CD8-positive, alpha-beta memory T cell (primary cell): ENCODE measurements at regions not wholly inside any gene's neighbourhood (a gene's known extent, or its start where the extent isn't known, plus 50 kb on each side); places are given as distances from the start of the nearest gene placed in this dataset.

ENCODE experiments used
- CTCF ChIA-PET: fragments of 350-600 bp; sonication (Branson Sonifier 250); formaldehyde crosslinking; loops from one replicate; lab custom pipeline; 2021; ENCODE audit warnings: antibody characterized with exemption; lab: Charles Lee
- POLR2A ChIA-PET: fragments of 350-600 bp; sonication (Branson Sonifier 250); formaldehyde crosslinking; loops from one replicate; lab custom pipeline; 2021; ENCODE audit warnings: antibody characterized with exemption; lab: Charles Lee
- DNase-seq, 5 donors: peaks; one replicate each; pipeline versions ENCODE4 v3.0.0 to v3.0.0-alpha.2; 2020 to 2022; ENCODE audit warnings: mixed read lengths in 1 of 5
- H3K27ac ChIP-seq: one replicate; pipeline ENCODE4 v1.7.0; 2013; ENCODE audit warnings: low read depth, mild to moderate bottlenecking, low read length, moderate library complexity
- H3K27me3 ChIP-seq: 2 replicates; pipeline ENCODE4 v1.7.0; 2013; ENCODE audit warnings: low read length, mild to moderate bottlenecking; ENCODE audit not compliant: insufficient read depth, poor library complexity, severe bottlenecking
- H3K36me3 ChIP-seq: 2 replicates; pipeline ENCODE4 v1.7.0; 2013; ENCODE audit warnings: mild to moderate bottlenecking, low read length, moderate library complexity; ENCODE audit not compliant: insufficient read depth
- H3K4me1 ChIP-seq: 2 replicates; pipeline ENCODE4 v1.7.0; 2013; ENCODE audit warnings: mild to moderate bottlenecking, low read length, moderate library complexity; ENCODE audit not compliant: insufficient read depth
- H3K4me3 ChIP-seq: 2 replicates; pipeline ENCODE4 v1.7.0; 2013; ENCODE audit warnings: mild to moderate bottlenecking, low read length
- H3K9me3 ChIP-seq: 2 replicates; pipeline ENCODE4 v1.7.0; 2013; ENCODE audit warnings: mild to moderate bottlenecking, low read length
- H3K27ac Mint-ChIP-seq, 8 donors: one replicate each; pipeline ENCODE4 v1.8.0; 2020 to 2021; ENCODE audit warnings: mixed read lengths in 8 of 8, mild to moderate bottlenecking in 6 of 8, inconsistent platforms in 3 of 8, moderate library complexity in 3 of 8
- H3K27me3 Mint-ChIP-seq, 2 donors: one replicate each; pipeline ENCODE4 v1.8.0; 2020 to 2021; ENCODE audit warnings: mixed read lengths in 2 of 2, mild to moderate bottlenecking in 1 of 2, moderate library complexity in 1 of 2
- H3K36me3 Mint-ChIP-seq, 3 donors: one replicate each; pipeline ENCODE4 v1.8.0; 2020 to 2021; ENCODE audit warnings: mixed read lengths in 3 of 3, inconsistent platforms in 1 of 3, mild to moderate bottlenecking in 1 of 3
- H3K4me1 Mint-ChIP-seq, 3 donors: one replicate each; pipeline ENCODE4 v1.8.0; 2020 to 2021; ENCODE audit warnings: mixed read lengths in 3 of 3, inconsistent platforms in 1 of 3, mild to moderate bottlenecking in 1 of 3
- H3K4me3 Mint-ChIP-seq, 7 donors: one replicate each; pipeline ENCODE4 v1.8.0; 2020 to 2021; ENCODE audit warnings: mixed read lengths in 7 of 7, mild to moderate bottlenecking in 6 of 7, moderate library complexity in 4 of 7, inconsistent platforms in 2 of 7
- H3K9me3 Mint-ChIP-seq, 5 donors: one replicate each; pipeline ENCODE4 v1.8.0; 2020 to 2022; ENCODE audit warnings: mixed read lengths in 5 of 5, mild to moderate bottlenecking in 3 of 5, moderate library complexity in 2 of 5, inconsistent platforms in 1 of 5

DNA sequence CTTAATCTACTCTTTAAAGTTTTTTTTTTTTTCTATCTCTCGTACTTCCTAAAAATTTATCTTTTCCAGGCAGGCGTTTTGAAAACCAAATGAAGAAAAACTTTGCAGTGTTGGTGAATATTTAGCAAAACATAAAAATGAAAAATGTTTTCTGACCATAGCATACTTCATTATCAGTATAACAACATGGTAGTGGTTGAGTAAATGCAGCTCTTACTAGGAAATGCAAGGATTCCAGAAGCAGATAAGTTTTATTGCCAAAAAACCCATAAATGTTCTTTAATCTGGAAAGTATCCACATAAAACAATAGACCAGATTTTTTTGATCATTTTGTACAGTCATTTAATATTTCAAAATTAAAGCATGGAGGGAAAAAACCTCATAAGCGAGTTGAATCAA is 136.9 kb upstream of the GUCY1A1 start:
- Histone ChIP-seq H3K27ac (no peak overlapping the region), H3K27me3 (no peaks in the 10 kb centered on the region), H3K9me3 (no peaks in the 10 kb centered on the region), H3K36me3 (no peaks in the 10 kb centered on the region), H3K4me3 (no peak overlapping the region), H3K4me1 (no peaks in the 10 kb centered on the region)
- CTCF ChIA-PET, result no interaction called here
- POLR2A ChIA-PET, result no interaction called here
- no peak overlapping the region for H3K4me3 Mint-ChIP-seq
- no peaks in the 10 kb centered on the region for H3K27me3 Mint-ChIP-seq
- no peak overlapping the region for H3K27ac Mint-ChIP-seq
- H3K36me3 Mint-ChIP-seq, result no peaks in the 10 kb centered on the region
- peaks cover 0 to 4% (median 0%) of the 10 kb centered on the region in 3 donors for H3K4me1 Mint-ChIP-seq
- no peak for DNase-seq
- peaks cover 0 to 3% (median 0%) of the 10 kb centered on the region in 5 donors for H3K9me3 Mint-ChIP-seq

GRCh38 chr4:155529272-155529671 is 137.4 kb upstream of the GUCY1A1 start:
- Histone ChIP-seq H3K27ac (no peak overlapping the region), H3K4me1 (no peaks in the 10 kb centered on the region), H3K4me3 (no peak overlapping the region), H3K36me3 (no peaks in the 10 kb centered on the region), H3K9me3 (no peaks in the 10 kb centered on the region), H3K27me3 (no peaks in the 10 kb centered on the region)
- ChIA-PET POLR2A (no interaction called here), CTCF (no interaction called here)
- no peak for DNase-seq
- H3K4me3 Mint-ChIP-seq, result no peak overlapping the region
- peaks cover 0 to 3% (median 0%) of the 10 kb centered on the region in 5 donors for H3K9me3 Mint-ChIP-seq
- no peaks in the 10 kb centered on the region for H3K36me3 Mint-ChIP-seq
- peaks cover 0 to 4% (median 0%) of the 10 kb centered on the region in 3 donors for H3K4me1 Mint-ChIP-seq
- no peak overlapping the region for H3K27ac Mint-ChIP-seq
- H3K27me3 Mint-ChIP-seq, result no peaks in the 10 kb centered on the region

DNA sequence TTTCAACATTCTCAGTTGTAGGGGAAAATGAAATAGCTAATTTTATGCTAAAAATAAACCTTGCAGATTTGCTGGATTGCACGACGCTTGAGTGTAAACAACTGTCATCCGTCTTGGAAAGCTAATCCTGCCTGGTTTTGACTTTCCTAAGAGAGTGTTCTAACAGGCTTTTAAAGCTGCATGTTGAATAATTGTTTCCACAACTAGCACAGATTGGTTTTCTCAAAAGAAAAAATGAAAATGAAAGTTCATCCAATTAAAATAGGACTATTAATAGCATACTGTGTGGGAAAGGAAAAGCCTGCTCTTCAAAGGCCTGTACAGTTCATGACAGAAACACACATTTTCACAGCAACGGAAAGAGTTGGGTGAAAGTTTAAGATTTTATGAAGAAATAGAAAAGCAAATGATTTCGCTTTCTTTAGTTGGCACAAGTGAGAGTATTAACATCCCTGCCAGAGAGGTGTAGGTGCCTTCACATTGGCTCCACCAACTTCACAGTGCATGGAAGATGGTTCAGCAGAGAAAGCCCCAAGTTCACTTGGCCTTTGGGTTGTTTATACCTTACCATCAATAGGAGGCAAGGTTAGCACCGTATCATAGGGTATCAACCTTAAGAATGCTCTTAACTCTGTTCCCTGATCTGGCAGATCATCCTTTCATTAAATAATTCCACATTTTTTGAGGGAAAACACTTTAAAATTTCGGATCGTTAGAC is 140.0 kb upstream of the GUCY1A1 start:
- Histone ChIP-seq H3K27me3 (no peaks in the 10 kb centered on the region), H3K9me3 (no peaks in the 10 kb centered on the region), H3K4me1 (no peaks in the 10 kb centered on the region), H3K27ac (no peak overlapping the region), H3K4me3 (no peak overlapping the region), H3K36me3 (no peaks in the 10 kb centered on the region)
- H3K4me3 Mint-ChIP-seq, result no peak overlapping the region
- H3K36me3 Mint-ChIP-seq, result no peaks in the 10 kb centered on the region
- H3K9me3 Mint-ChIP-seq, result peaks cover 0 to 5% (median 2%) of the 10 kb centered on the region in 5 donors
- H3K4me1 Mint-ChIP-seq, result peaks cover 0 to 4% (median 0%) of the 10 kb centered on the region in 3 donors
- H3K27ac Mint-ChIP-seq, result no peak overlapping the region
- ChIA-PET CTCF (no interaction called here), POLR2A (no interaction called here)
- no peaks in the 10 kb centered on the region for H3K27me3 Mint-ChIP-seq
- no peak for DNase-seq

- Histone ChIP-seq H3K4me1 (no peaks in the 10 kb centered on the region), H3K27ac (no peak overlapping the region), H3K4me3 (no peak overlapping the region), H3K36me3 (no peaks in the 10 kb centered on the region), H3K27me3 (no peaks in the 10 kb centered on the region), H3K9me3 (no peaks in the 10 kb centered on the region)
- CTCF ChIA-PET, result no interaction called here
- Mint-ChIP-seq H3K27ac (no peak overlapping the region), H3K9me3 (peaks cover 0 to 5% (median 2%) of the 10 kb centered on the region in 5 donors), H3K4me1 (peaks cover 0 to 4% (median 0%) of the 10 kb centered on the region in 3 donors), H3K36me3 (no peaks in the 10 kb centered on the region), H3K4me3 (no peak overlapping the region), H3K27me3 (peaks cover 0 to 1% of the 10 kb centered on the region in 2 donors)
- no peak for DNase-seq
- POLR2A ChIA-PET, result no interaction called here
These were observed 141.7 kb upstream of the GUCY1A1 start for GRCh38 chr4:155524926-155525455.

GRCh38 chr4:155523358-155523757 is 143.3 kb upstream of the GUCY1A1 start:
- H3K36me3 Mint-ChIP-seq, result no peaks in the 10 kb centered on the region
- CTCF ChIA-PET, result no interaction called here

DNA sequence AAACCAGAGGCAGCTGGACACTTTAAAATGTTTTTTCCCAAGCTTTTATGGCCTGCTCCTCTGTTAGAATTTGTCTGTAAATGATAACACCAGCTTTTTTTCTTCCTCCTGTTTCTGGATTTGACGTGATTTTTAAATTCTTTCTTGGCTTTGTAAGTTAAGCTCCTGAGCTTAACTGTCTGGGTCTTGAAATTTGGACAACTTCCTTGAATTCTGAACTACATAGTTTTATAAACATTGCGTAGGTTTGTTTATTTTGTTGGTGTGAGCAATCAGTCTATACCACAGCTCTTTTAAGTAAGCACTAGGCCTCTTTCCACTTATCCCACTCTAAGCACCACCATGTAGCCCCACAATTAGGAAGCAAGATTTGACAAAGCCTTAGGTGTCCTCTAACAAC is 144.4 kb upstream of the GUCY1A1 start:
- peaks cover 0 to 5% (median 2%) of the 10 kb centered on the region in 5 donors for H3K9me3 Mint-ChIP-seq
- POLR2A ChIA-PET, result no interaction called here
- H3K27ac ChIP-seq, result no peak overlapping the region
- no peak for DNase-seq
- peaks cover 0 to 1% of the 10 kb centered on the region in 2 donors for H3K27me3 Mint-ChIP-seq
- no peak overlapping the region for H3K4me3 Mint-ChIP-seq
- H3K36me3 Mint-ChIP-seq, result no peaks in the 10 kb centered on the region
- CTCF ChIA-PET, result no interaction called here
- no peaks in the 10 kb centered on the region for H3K27me3 ChIP-seq
- H3K36me3 ChIP-seq, result no peaks in the 10 kb centered on the region
- H3K27ac Mint-ChIP-seq, result no peak overlapping the region
- no peaks in the 10 kb centered on the region for H3K9me3 ChIP-seq
- peaks cover 0 to 4% (median 0%) of the 10 kb centered on the region in 3 donors for H3K4me1 Mint-ChIP-seq
- no peak overlapping the region for H3K4me3 ChIP-seq
- H3K4me1 ChIP-seq, result no peaks in the 10 kb centered on the region

More at GRCh38 chr4:155523358-155523757, 143.3 kb upstream of the GUCY1A1 start:
- Histone ChIP-seq H3K36me3 (no peaks in the 10 kb centered on the region), H3K27ac (no peak overlapping the region), H3K9me3 (no peaks in the 10 kb centered on the region), H3K4me1 (no peaks in the 10 kb centered on the region), H3K27me3 (no peaks in the 10 kb centered on the region), H3K4me3 (no peak overlapping the region)
- Mint-ChIP-seq H3K4me1 (peaks cover 0 to 4% (median 0%) of the 10 kb centered on the region in 3 donors), H3K9me3 (peaks cover 0 to 5% (median 2%) of the 10 kb centered on the region in 5 donors), H3K4me3 (no peak overlapping the region), H3K27ac (no peak overlapping the region), H3K27me3 (peaks cover 0 to 1% of the 10 kb centered on the region in 2 donors)
- DNase-seq, result no peak
- POLR2A ChIA-PET, result no interaction called here

- Mint-ChIP-seq H3K27me3 (peaks cover 0 to 1% of the 10 kb centered on the region in 2 donors), H3K9me3 (peaks cover 0 to 5% (median 2%) of the 10 kb centered on the region in 5 donors), H3K4me1 (no peaks in the 10 kb centered on the region), H3K27ac (no peak overlapping the region), H3K36me3 (no peaks in the 10 kb centered on the region), H3K4me3 (no peak overlapping the region)
- DNase-seq, result no peak
- H3K27me3 ChIP-seq, result no peaks in the 10 kb centered on the region
- CTCF ChIA-PET, result no interaction called here
- no peaks in the 10 kb centered on the region for H3K9me3 ChIP-seq
- no peak overlapping the region for H3K4me3 ChIP-seq
- no peaks in the 10 kb centered on the region for H3K36me3 ChIP-seq
- no peak overlapping the region for H3K27ac ChIP-seq
- no peaks in the 10 kb centered on the region for H3K4me1 ChIP-seq
- POLR2A ChIA-PET, result no interaction called here
These were observed 144.6 kb upstream of the MAP9 start for GRCh38 chr4:155521382-155521781.

DNA sequence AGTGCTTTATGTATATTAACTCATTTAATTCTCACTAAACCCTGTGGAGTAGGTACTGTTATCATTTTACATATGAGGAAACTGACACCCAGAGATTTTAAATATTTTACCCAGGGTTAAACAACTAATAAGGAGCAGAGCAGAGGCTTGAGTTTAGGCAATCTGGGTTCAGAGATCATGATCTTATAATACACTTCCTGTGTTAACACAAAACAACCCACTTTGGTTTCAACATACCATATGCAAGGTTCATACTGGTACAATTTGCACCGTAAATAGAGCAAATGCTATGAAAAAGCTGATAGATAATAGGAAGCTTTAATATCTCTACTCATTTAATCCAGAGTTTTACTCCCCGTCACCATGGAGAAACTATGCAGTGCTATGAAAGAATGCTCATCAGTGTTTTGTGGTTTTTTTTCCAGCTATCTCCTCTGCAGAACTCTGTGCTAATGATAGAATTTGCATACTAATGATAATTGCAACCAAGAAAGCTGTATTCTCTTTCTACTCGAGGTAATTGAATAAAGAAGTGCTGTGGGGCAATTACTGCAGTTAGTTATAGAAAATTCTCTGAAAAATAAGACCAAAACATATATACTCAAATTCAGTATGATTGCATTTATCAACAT is 138.8 kb upstream of the MAP9 start:
- Histone ChIP-seq H3K36me3 (no peaks in the 10 kb centered on the region), H3K9me3 (no peaks in the 10 kb centered on the region), H3K4me1 (no peaks in the 10 kb centered on the region), H3K27me3 (no peaks in the 10 kb centered on the region), H3K4me3 (no peak overlapping the region), H3K27ac (no peak overlapping the region)
- POLR2A ChIA-PET, result no interaction called here
- no peak for DNase-seq
- CTCF ChIA-PET, result no interaction called here
- Mint-ChIP-seq H3K36me3 (no peaks in the 10 kb centered on the region), H3K4me1 (no peaks in the 10 kb centered on the region), H3K27ac (no peak overlapping the region), H3K27me3 (peaks cover 0 to 3% of the 10 kb centered on the region in 2 donors), H3K4me3 (no peak overlapping the region), H3K9me3 (peaks cover 0 to 2% (median 0%) of the 10 kb centered on the region in 5 donors)
